ENCODE measurements at regions not wholly inside any gene's neighbourhood (a gene's known extent, or its start where the extent isn't known, plus 50 kb on each side); places are given as distances from the start of the nearest gene placed in this dataset.

GRCh38 chr12:42758806-42759205 lies 169.3 kb upstream of the PRICKLE1 start:
- peaks cover 0 to 8% (median 3%) of the 10 kb centered on the region in 7 donors for H3K9me3 Mint-ChIP-seq
- Histone ChIP-seq H3K4me3 (replicated peaks in 1 of 3; ENCODE audit: low read depth in 2 of 3, low read length in 3 of 3) (no peak overlapping the region), H3K9ac (ENCODE audit: insufficient read depth, low read length, poor library complexity, severe bottlenecking) (no peak overlapping the region), H3K27me3 (ENCODE audit: control insufficient read depth in 2 of 2, insufficient read depth in 2 of 2, low read length in 2 of 2) (no peaks in the 10 kb centered on the region), H3K79me2 (ENCODE audit: insufficient read depth, low read length) (no peaks in the 10 kb centered on the region), H3K36me3 (replicated peaks in 1 of 2; ENCODE audit: control insufficient read depth in 1 of 2, insufficient read depth in 2 of 2, low read length in 2 of 2) (no peaks in the 10 kb centered on the region), H4K20me1 (ENCODE audit: insufficient read depth, low read length) (no peaks in the 10 kb centered on the region), H3K4me2 (replicated peaks; ENCODE audit: extremely low read depth, low read length, poor library complexity, severe bottlenecking) (no peak overlapping the region), H3K27ac (ENCODE audit: low read depth in 1 of 2, low read length in 2 of 2) (no peak overlapping the region), H3K9me3 (replicated peaks in 1 of 2; ENCODE audit: control insufficient read depth in 1 of 2, insufficient read depth in 1 of 2, low read length in 2 of 2) (peaks cover 0 to 3% of the 10 kb centered on the region in 2 donors), H2AFZ (ENCODE audit: insufficient read depth, low read depth, low read length, poor library complexity, severe bottlenecking) (no peak overlapping the region), H3K4me1 (ENCODE audit: control insufficient read depth in 1 of 2, insufficient read depth in 2 of 2, low read length in 2 of 2) (no peaks in the 10 kb centered on the region)
- H3K4me3 Mint-ChIP-seq, result no peak overlapping the region
- WGBS (ENCODE audit: insufficient coverage), result 96% methylated on average over 3 of the region's 4 CpGs
- DNase-seq, result no peak
- TF ChIP-seq CTCF (IDR thresholded peaks at IDR 0.05), result no peak
- no peaks in the 10 kb centered on the region for H3K27me3 Mint-ChIP-seq (ENCODE audit: low read depth in 3 of 3)
- intact Hi-C loops (cut with micrococcal nuclease), result no loop called here
- no peaks in the 10 kb centered on the region for H3K4me1 Mint-ChIP-seq
- H3K36me3 Mint-ChIP-seq, result no peaks in the 10 kb centered on the region
- H3K27ac Mint-ChIP-seq, result no peak overlapping the region

- no peak overlapping the region for H2AFZ ChIP-seq (ENCODE audit: insufficient read depth, low read depth, low read length, poor library complexity, severe bottlenecking)
- no peaks in the 10 kb centered on the region for H3K4me1 Mint-ChIP-seq
- no peaks in the 10 kb centered on the region for H3K9me3 ChIP-seq (replicated peaks in 1 of 2; ENCODE audit: control insufficient read depth in 1 of 2, insufficient read depth in 1 of 2, low read length in 2 of 2)
- H3K4me2 ChIP-seq (replicated peaks; ENCODE audit: extremely low read depth, low read length, poor library complexity, severe bottlenecking), result no peak overlapping the region
- H3K9me3 Mint-ChIP-seq, result peaks cover 0 to 8% (median 2%) of the 10 kb centered on the region in 7 donors
- H3K9ac ChIP-seq (ENCODE audit: insufficient read depth, low read length, poor library complexity, severe bottlenecking), result no peak overlapping the region
- intact Hi-C loops (cut with micrococcal nuclease), result no loop called here
- no peak overlapping the region for H3K4me3 Mint-ChIP-seq
- H3K79me2 ChIP-seq (ENCODE audit: insufficient read depth, low read length), result no peaks in the 10 kb centered on the region
- H3K27me3 ChIP-seq (ENCODE audit: control insufficient read depth in 2 of 2, insufficient read depth in 2 of 2, low read length in 2 of 2), result no peaks in the 10 kb centered on the region
- H3K27me3 Mint-ChIP-seq (ENCODE audit: low read depth in 3 of 3), result peaks cover 0 to 3% (median 0%) of the 10 kb centered on the region in 3 donors
- H3K4me1 ChIP-seq (ENCODE audit: control insufficient read depth in 1 of 2, insufficient read depth in 2 of 2, low read length in 2 of 2), result no peaks in the 10 kb centered on the region
- no peaks in the 10 kb centered on the region for H4K20me1 ChIP-seq (ENCODE audit: insufficient read depth, low read length)
- DNase-seq, result no peak
- no peak for TF ChIP-seq CTCF (IDR thresholded peaks at IDR 0.05)
- 100% methylated on average over 2 of the region's 8 CpGs for WGBS (ENCODE audit: insufficient coverage)
- no peaks in the 10 kb centered on the region for H3K36me3 Mint-ChIP-seq
- no peak overlapping the region for H3K27ac ChIP-seq (ENCODE audit: low read depth in 1 of 2, low read length in 2 of 2)
- no peak overlapping the region for H3K27ac Mint-ChIP-seq
- H3K36me3 ChIP-seq (replicated peaks in 1 of 2; ENCODE audit: control insufficient read depth in 1 of 2, insufficient read depth in 2 of 2, low read length in 2 of 2), result no peaks in the 10 kb centered on the region
- H3K4me3 ChIP-seq (replicated peaks in 1 of 3; ENCODE audit: low read depth in 2 of 3, low read length in 3 of 3), result no peak overlapping the region
Measured at GRCh38 chr12:42757624-42758119, 168.1 kb upstream of the PRICKLE1 start.
